Activated CD4-positive, alpha-beta T cell treated with anti-CD3 and anti-CD28 coated beads, Interleukin-10, Interleukin-2, amounts not matched to agents 100 ng/mL and 50 ng/mL, durations not matched to agents 16 hours and 8 hours (primary cell): ENCODE measurements at regions not wholly inside any gene's neighbourhood (a gene's known extent, or its start where the extent isn't known, plus 50 kb on each side); places are given as distances from the start of the nearest gene placed in this dataset.
"Not testable (repeated sequence)": the region's sequence is repeated elsewhere in the genome, so short reads cannot be mapped to it uniquely, and the experiment has no call there.

Source experiments
- DNase-seq: peaks from one replicate; pipeline ENCODE4 v3.0.0-alpha.2; 2020

GRCh38 chr10:35950701-35951100 lies 308.6 kb upstream of the FZD8 start:
- no peak for DNase-seq

GRCh38 chr10:35950226-35950625 lies 308.1 kb upstream of the FZD8 start:
- DNase-seq: no peak

- DNase-seq: no peak
Measured at GRCh38 chr10:35949811-35950211, 307.7 kb upstream of the FZD8 start.

- DNase-seq: no peak
Measured at GRCh38 chr10:35946556-35946955, 304.5 kb upstream of the FZD8 start.

- no peak for DNase-seq
Measured at GRCh38 chr10:35942057-35942456, 300.0 kb upstream of the FZD8 start.

- no peak for DNase-seq
Measured at GRCh38 chr10:35940141-35941041, 298.3 kb upstream of the FZD8 start.

GRCh38 chr10:35938160-35938559 lies 296.1 kb upstream of the FZD8 start:
- DNase-seq: no peak

GRCh38 chr10:35937546-35937945 lies 295.4 kb upstream of the FZD8 start:
- DNase-seq: no peak

GRCh38 chr10:35934642-35934995 lies 292.5 kb upstream of the FZD8 start:
- DNase-seq: no peak

GRCh38 chr10:35933940-35934641 lies 292.0 kb upstream of the FZD8 start:
- DNase-seq: no peak

- no peak for DNase-seq
Measured at GRCh38 chr10:35933491-35933890, 291.4 kb upstream of the FZD8 start.

GRCh38 chr10:35929962-35930361 lies 287.9 kb upstream of the FZD8 start:
- DNase-seq: not testable (repeated sequence)

GRCh38 chr10:35928748-35929147 lies 286.7 kb upstream of the FZD8 start:
- DNase-seq: no peak

GRCh38 chr10:35927990-35928488 lies 285.9 kb upstream of the FZD8 start:
- DNase-seq: no peak

- DNase-seq: no peak
Measured at GRCh38 chr10:35927341-35927740, 285.2 kb upstream of the FZD8 start.

- DNase-seq: no peak
Measured at GRCh38 chr10:35926846-35927245, 284.8 kb upstream of the FZD8 start.

GRCh38 chr10:35925493-35925892 lies 283.4 kb upstream of the FZD8 start:
- no peak for DNase-seq

- DNase-seq: no peak
Measured at GRCh38 chr10:35924759-35925158, 282.7 kb upstream of the FZD8 start.

GRCh38 chr10:35922876-35923600 lies 280.9 kb upstream of the FZD8 start:
- no peak for DNase-seq

- DNase-seq: no peak
Measured at GRCh38 chr10:35921866-35922350, 279.8 kb upstream of the FZD8 start.

GRCh38 chr10:35916791-35917190 lies 274.7 kb upstream of the FZD8 start:
- no peak for DNase-seq

GRCh38 chr10:35913628-35914027 lies 271.5 kb upstream of the FZD8 start:
- no peak for DNase-seq
